ENCODE measurements at regions not wholly inside any gene's neighbourhood (a gene's known extent, or its start where the extent isn't known, plus 50 kb on each side); places are given as distances from the start of the nearest gene placed in this dataset.
"Not testable (repeated sequence)": the region's sequence is repeated elsewhere in the genome, so short reads cannot be mapped to it uniquely, and the experiment has no call there.

DNA sequence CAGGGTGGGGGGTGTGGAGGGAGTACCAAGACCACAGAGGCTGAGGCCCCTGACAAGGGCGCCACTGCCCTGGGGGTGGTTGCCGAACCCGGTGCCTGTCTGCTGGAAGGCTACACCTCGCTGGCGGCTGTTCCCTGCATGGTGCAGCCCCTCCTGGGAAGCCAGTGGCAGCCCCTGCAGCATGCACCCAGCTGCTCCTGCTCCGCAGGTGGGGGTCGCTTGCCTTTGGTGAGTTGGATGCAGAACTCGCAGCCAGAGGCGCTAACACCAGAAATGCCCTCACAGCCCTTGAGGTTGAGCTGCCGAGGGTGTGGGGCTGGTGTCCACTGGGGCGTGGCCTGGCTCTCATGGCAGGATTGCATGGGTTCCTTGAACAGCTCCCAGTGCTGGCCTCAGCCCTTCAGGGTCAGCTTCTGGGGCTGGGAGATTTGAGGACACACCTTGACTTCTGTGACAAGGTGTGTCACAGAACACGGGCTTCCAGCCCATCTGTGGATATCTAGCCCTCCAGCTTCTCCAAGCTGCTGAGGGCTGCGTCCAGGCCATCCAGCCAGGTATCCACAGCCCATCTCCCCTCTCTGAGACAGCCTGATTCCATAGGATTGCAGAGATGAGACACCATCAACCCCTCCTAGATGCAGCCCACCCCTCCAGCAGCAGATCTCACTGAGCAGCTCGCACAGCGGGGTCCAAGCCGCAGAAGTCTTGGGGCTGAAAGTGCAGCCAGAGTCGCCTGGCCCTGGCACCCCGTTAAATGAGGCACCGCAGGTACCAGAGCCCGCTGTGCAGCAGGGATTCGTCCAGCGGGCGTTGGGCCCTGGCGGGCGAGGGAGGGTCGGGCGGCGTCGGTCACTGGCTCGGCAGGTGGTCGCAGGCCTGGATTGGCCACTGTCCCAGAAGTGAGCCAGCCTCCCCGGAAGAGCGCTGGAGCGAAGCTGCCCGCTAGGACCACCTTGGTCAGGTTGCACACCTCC lies 586.3 kb downstream of the KCNJ18 start (continued):
- no peak for TF ChIP-seq USF2 (IDR thresholded peaks at IDR 0.05)
- no peak for TF ChIP-seq RARB (CRISPR knock-in tag; IDR thresholded peaks at IDR 0.05)
- no peak for TF ChIP-seq HEYL (CRISPR knock-in tag; IDR thresholded peaks at IDR 0.05)
- TF ChIP-seq ZFP36 (IDR thresholded peaks at IDR 0.05; ENCODE audit: borderline replicate concordance, partially characterized antibody): no peak
- TF ChIP-seq HMGXB4 (CRISPR knock-in tag; IDR thresholded peaks at IDR 0.05; ENCODE audit: borderline replicate concordance): no peak

- 29% methylated on average over 16 of the region's 22 CpGs for WGBS (ENCODE audit: missing lambda C conversion rate)
- Histone ChIP-seq H3K9me3 (no peaks in the 10 kb centered on the region), H3K4me3 (no peak overlapping the region), H3K27ac (no peak overlapping the region), H3K4me1 (no peaks in the 10 kb centered on the region), H3K4me2 (no peak overlapping the region)
- DNase-seq (ENCODE audit: low read depth in 1 of 2, low spot score in 1 of 2) (no peak), ATAC-seq (no peak), FAIRE-seq (no peak)
- POLR2A ChIA-PET: no interaction called here
- TF ChIP-seq NFE2L2 (conservative IDR thresholded peaks at IDR 0.05; ENCODE audit: low read length) (no peak), CBX2 (IDR thresholded peaks at IDR 0.05; ENCODE audit: borderline replicate concordance, low read depth) (no peak), BHLHE40 (IDR thresholded peaks at IDR 0.05; ENCODE audit: low read depth, low read length) (no peak), ZNF302 (CRISPR knock-in tag; IDR thresholded peaks at IDR 0.05) (no peak), SREBF2 (IDR thresholded peaks at IDR 0.05) (no peak)
- TF ChIP-seq, protein P1, sequence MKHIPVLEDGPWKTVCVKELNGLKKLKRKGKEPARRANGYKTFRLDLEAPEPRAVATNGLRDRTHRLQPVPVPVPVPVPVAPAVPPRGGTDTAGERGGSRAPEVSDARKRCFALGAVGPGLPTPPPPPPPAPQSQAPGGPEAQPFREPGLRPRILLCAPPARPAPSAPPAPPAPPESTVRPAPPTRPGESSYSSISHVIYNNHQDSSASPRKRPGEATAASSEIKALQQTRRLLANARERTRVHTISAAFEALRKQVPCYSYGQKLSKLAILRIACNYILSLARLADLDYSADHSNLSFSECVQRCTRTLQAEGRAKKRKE (CRISPR knock-in tag; IDR thresholded peaks at IDR 0.05; ENCODE audit: low read depth): no peak
- CTCF ChIA-PET: no interaction called here
Measured at GRCh38 chr17:22286337-22287041, 594.2 kb downstream of the KCNJ18 start.

DNA sequence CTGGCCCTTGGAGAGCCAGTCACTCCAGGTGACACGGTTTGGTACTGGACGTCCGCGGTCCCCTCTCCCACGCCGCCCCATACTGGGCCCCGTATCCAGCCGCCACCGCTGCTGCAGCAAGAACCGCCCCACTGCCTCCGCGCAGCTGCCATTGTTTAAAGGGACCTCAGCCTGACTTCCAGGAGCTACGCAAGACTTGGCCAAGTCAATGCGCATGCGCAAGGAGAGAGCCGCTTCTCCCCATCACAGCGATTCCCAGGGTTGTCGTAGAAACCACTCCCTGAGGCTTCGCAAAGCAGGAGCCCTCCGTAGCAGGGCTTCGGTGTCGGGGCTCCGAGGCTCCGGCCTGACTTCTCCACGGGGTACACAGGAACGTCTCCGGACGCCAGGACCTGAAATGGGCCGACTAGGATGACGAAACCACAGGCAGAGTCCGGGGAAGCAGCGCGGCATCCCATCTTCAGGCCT lies 606.2 kb downstream of the KCNJ18 start:
- H3K4me3 ChIP-seq; H3K9me3 ChIP-seq; H3K27ac ChIP-seq; H3K4me2 ChIP-seq; ATAC-seq; FAIRE-seq; POLR2A ChIA-PET; DNase-seq (ENCODE audit: low read depth in 1 of 2, low spot score in 1 of 2); H3K4me1 ChIP-seq; CTCF ChIA-PET: not testable (repeated sequence)
- WGBS (ENCODE audit: missing lambda C conversion rate): 63% methylated on average over 20 of the region's 33 CpGs

GRCh38 chr17:22300177-22300576 lies 607.9 kb downstream of the KCNJ18 start:
- Histone ChIP-seq H3K4me2 (no peak overlapping the region), H3K4me1 (no peaks in the 10 kb centered on the region), H3K9me3 (peaks cover 4% of the 10 kb centered on the region; the same call in 1 of the 3 replicates), H3K4me3 (no peak overlapping the region), H3K27ac (no peak overlapping the region)
- WGBS (ENCODE audit: missing lambda C conversion rate): 45% methylated on average over 11 of the region's 11 CpGs
- CTCF ChIA-PET: no interaction called here
- no peak for DNase-seq (ENCODE audit: low read depth in 1 of 2, low spot score in 1 of 2)
- FAIRE-seq: no peak
- no peak for ATAC-seq
- TF ChIP-seq KDM5A (IDR thresholded peaks at IDR 0.05) (no peak), PHF8 (IDR thresholded peaks at IDR 0.05; ENCODE audit: borderline replicate concordance, low read depth) (no peak), ESRRA (IDR thresholded peaks at IDR 0.05; ENCODE audit: borderline replicate concordance, low read length) (no peak)
- POLR2A ChIA-PET: no interaction called here
